ENCODE measurements at regions not wholly inside any gene's neighbourhood (a gene's known extent, or its start where the extent isn't known, plus 50 kb on each side); places are given as distances from the start of the nearest gene placed in this dataset.

DNA sequence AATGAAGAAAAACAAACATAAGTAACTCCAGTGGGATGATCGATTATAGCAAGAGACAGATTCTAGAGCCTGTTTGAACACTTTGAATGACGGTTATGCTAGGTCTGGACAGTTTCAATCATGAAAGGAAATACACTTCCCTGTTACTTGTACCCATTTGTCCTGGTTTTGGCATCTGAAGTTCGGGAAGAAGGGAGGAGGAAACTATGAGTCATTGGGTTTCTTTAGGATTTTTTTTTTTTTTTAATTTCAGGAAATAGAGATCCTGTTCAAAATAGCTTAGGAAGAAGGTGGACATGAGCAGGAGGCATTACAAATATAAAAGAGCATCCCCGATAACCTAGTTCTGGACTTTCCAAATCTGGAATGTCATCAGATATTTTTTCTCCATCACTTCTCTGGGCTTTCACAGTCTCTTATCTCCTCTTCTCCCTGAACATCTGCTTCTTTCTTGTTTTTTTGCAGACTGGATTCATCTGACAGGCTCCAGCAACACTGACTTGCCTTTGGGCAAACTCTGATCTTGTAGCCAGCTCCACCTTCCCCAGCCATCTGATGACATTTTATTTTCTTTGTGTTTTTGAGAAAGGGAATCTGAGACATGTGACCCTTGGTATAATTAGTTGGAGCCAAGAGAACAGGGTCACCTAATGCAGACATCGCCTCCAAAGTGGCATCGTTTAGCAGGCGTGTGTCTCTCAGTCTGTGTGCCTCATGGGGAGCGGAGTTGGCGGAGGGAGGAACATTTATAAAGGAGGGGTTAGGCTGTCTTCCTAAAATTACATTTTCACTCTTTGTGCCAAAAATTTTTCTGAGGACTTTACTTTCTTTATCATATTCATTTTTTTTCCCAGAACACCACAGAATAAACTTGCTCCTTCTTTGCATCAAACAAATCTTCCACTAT, 195.3 kb upstream of the EPHA4 start:
- Histone ChIP-seq H2AFZ (no peak overlapping the region), H3F3A (ENCODE audit: insufficient read depth) (no peaks in the 10 kb centered on the region)
- 34 to 37% methylated on average over 9 of the region's 9 CpGs for WGBS, 2 experiments (ENCODE audit: low coverage in 1 of 2, low lambda C conversion rate in 2 of 2, missing lambda C conversion rate in 2 of 2)

DNA sequence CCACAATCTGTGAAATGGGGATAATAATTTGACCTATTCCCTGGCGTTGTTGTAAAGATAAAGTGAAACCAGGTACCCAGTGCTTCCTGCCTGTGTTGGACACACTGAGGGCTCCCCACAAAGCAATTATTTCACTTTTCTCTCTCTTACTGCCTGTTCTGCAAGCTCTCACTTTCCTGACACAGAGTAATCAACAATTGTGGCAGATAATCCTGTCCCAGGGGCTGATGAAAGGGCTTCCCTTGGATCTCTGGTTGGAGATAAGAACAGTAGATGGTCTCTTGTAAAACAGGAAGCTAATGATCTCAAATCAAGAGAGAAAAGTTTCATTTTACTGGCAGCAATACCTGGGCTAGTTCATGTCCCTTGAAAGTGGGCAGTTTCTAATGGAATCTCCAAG, 190.4 kb upstream of the EPHA4 start:
- in situ Hi-C loops (cut with MboI) = no loop called here
- WGBS, 2 experiments (ENCODE audit: low coverage in 1 of 2, low lambda C conversion rate in 2 of 2, missing lambda C conversion rate in 2 of 2) = 25 to 38% methylated on average over 1 of the region's 1 CpG
- H3K9me3 ChIP-seq (ENCODE audit: low read depth) = no peaks in the 10 kb centered on the region
- no peaks in the 10 kb centered on the region; the same call in 1 of the 2 replicates for H3K27me3 ChIP-seq (replicated peaks; ENCODE audit: insufficient read depth)
- H2AFZ ChIP-seq = no peak overlapping the region
- H3K9ac ChIP-seq = no peak overlapping the region
- no peak overlapping the region for H3K4me2 ChIP-seq (ENCODE audit: unreplicated experiment)
- H3K36me3 ChIP-seq (ENCODE audit: low read depth) = no peaks in the 10 kb centered on the region
- H3K79me2 ChIP-seq (ENCODE audit: insufficient read depth) = no peaks in the 10 kb centered on the region
- no peaks in the 10 kb centered on the region for H4K20me1 ChIP-seq (ENCODE audit: insufficient read depth)
- H3K9me2 ChIP-seq (ENCODE audit: insufficient read depth) = no peaks in the 10 kb centered on the region
- H3K4me3 ChIP-seq = no peak overlapping the region
- no peak for DNase-seq
- H3F3A ChIP-seq (ENCODE audit: insufficient read depth) = no peaks in the 10 kb centered on the region
- TF ChIP-seq EZH2phosphoT487 (IDR thresholded peaks at IDR 0.05; ENCODE audit: insufficient read depth, low read depth) (no peak), EZH2 (IDR thresholded peaks at IDR 0.05; ENCODE audit: insufficient read depth, poor library complexity, severe bottlenecking) (no peak)
- H3K27ac ChIP-seq = no peak overlapping the region
- no peaks in the 10 kb centered on the region for H3K4me1 ChIP-seq (ENCODE audit: insufficient read depth)

More for the DNA sequence above, 195.3 kb upstream of the EPHA4 start:
- Histone ChIP-seq H3K4me1 (ENCODE audit: insufficient read depth) (no peaks in the 10 kb centered on the region), H3K9me3 (ENCODE audit: low read depth) (no peaks in the 10 kb centered on the region), H4K20me1 (ENCODE audit: insufficient read depth) (no peaks in the 10 kb centered on the region), H3K9me2 (ENCODE audit: insufficient read depth) (no peaks in the 10 kb centered on the region), H3K9ac (no peak overlapping the region), H3K36me3 (ENCODE audit: low read depth) (no peaks in the 10 kb centered on the region), H3K27me3 (replicated peaks; ENCODE audit: insufficient read depth) (no peaks in the 10 kb centered on the region; the same call in none of the 2 replicates), H3K27ac (no peak overlapping the region), H3K4me3 (no peak overlapping the region), H3K79me2 (ENCODE audit: insufficient read depth) (no peaks in the 10 kb centered on the region), H3K4me2 (ENCODE audit: unreplicated experiment) (no peak overlapping the region)
- TF ChIP-seq EZH2phosphoT487 (IDR thresholded peaks at IDR 0.05; ENCODE audit: insufficient read depth, low read depth) (no peak), EZH2 (IDR thresholded peaks at IDR 0.05; ENCODE audit: insufficient read depth, poor library complexity, severe bottlenecking) (no peak)
- DNase-seq = peak; percentile 43
- in situ Hi-C loops (cut with MboI) = no loop called here

GRCh38 chr2:221761260-221761659, 189.2 kb upstream of the EPHA4 start:
- in situ Hi-C loops (cut with MboI) = no loop called here
- H2AFZ ChIP-seq = no peak overlapping the region

GRCh38 chr2:221758076-221758475, 186.0 kb upstream of the EPHA4 start:
- H3K36me3 ChIP-seq (ENCODE audit: low read depth) = no peaks in the 10 kb centered on the region

More at GRCh38 chr2:221761260-221761659, 189.2 kb upstream of the EPHA4 start:
- no peak overlapping the region for H3K4me3 ChIP-seq
- no peaks in the 10 kb centered on the region for H3K9me2 ChIP-seq (ENCODE audit: insufficient read depth)
- H3K9ac ChIP-seq = no peak overlapping the region
- no peak for TF ChIP-seq EZH2 (IDR thresholded peaks at IDR 0.05; ENCODE audit: insufficient read depth, poor library complexity, severe bottlenecking)
- no peak for TF ChIP-seq EZH2phosphoT487 (IDR thresholded peaks at IDR 0.05; ENCODE audit: insufficient read depth, low read depth)
- no peaks in the 10 kb centered on the region; the same call in 1 of the 2 replicates for H3K27me3 ChIP-seq (replicated peaks; ENCODE audit: insufficient read depth)
- no peaks in the 10 kb centered on the region for H3K36me3 ChIP-seq (ENCODE audit: low read depth)
- H3K9me3 ChIP-seq (ENCODE audit: low read depth) = no peaks in the 10 kb centered on the region
- H3K79me2 ChIP-seq (ENCODE audit: insufficient read depth) = no peaks in the 10 kb centered on the region
- H3K27ac ChIP-seq = no peak overlapping the region
- H3K4me2 ChIP-seq (ENCODE audit: unreplicated experiment) = no peak overlapping the region
- H4K20me1 ChIP-seq (ENCODE audit: insufficient read depth) = no peaks in the 10 kb centered on the region
- no peaks in the 10 kb centered on the region for H3F3A ChIP-seq (ENCODE audit: insufficient read depth)
- no peaks in the 10 kb centered on the region for H3K4me1 ChIP-seq (ENCODE audit: insufficient read depth)
- WGBS, 2 experiments (ENCODE audit: low coverage in 1 of 2, low lambda C conversion rate in 2 of 2, missing lambda C conversion rate in 2 of 2) = 49 to 60% methylated on average over 2 of the region's 2 CpGs
- no peak for DNase-seq

More at GRCh38 chr2:221758076-221758475, 186.0 kb upstream of the EPHA4 start:
- Histone ChIP-seq H3K27me3 (replicated peaks; ENCODE audit: insufficient read depth) (no peaks in the 10 kb centered on the region; the same call in 1 of the 2 replicates), H3F3A (ENCODE audit: insufficient read depth) (no peaks in the 10 kb centered on the region), H4K20me1 (ENCODE audit: insufficient read depth) (no peaks in the 10 kb centered on the region), H3K9ac (no peak overlapping the region), H2AFZ (no peak overlapping the region), H3K9me2 (ENCODE audit: insufficient read depth) (no peaks in the 10 kb centered on the region), H3K79me2 (ENCODE audit: insufficient read depth) (no peaks in the 10 kb centered on the region), H3K9me3 (ENCODE audit: low read depth) (no peaks in the 10 kb centered on the region), H3K4me3 (no peak overlapping the region), H3K4me1 (ENCODE audit: insufficient read depth) (no peaks in the 10 kb centered on the region), H3K27ac (no peak overlapping the region), H3K4me2 (ENCODE audit: unreplicated experiment) (no peak overlapping the region)
- no peak for DNase-seq
- 8 to 11% methylated on average over 5 of the region's 5 CpGs for WGBS, 2 experiments (ENCODE audit: low coverage in 1 of 2, low lambda C conversion rate in 2 of 2, missing lambda C conversion rate in 2 of 2)
- TF ChIP-seq EZH2phosphoT487 (IDR thresholded peaks at IDR 0.05; ENCODE audit: insufficient read depth, low read depth) (no peak), EZH2 (IDR thresholded peaks at IDR 0.05; ENCODE audit: insufficient read depth, poor library complexity, severe bottlenecking) (no peak)
- in situ Hi-C loops (cut with MboI) = no loop called here
